Caco-2 (cell line): ENCODE measurements at regions not wholly inside any gene's neighbourhood (a gene's known extent, or its start where the extent isn't known, plus 50 kb on each side); places are given as distances from the start of the nearest gene placed in this dataset.

ENCODE experiments used
- BruUV-seq: library from RNA; stranded (reverse); fragments of 400-500 nt; replicated peaks from 2 replicates; lab custom pipeline; 2021; lab: Mats Ljungman, UMichigan
- CTCF ChIA-PET: fragments of 300-600 bp; sonication (Branson Sonifier 250); formaldehyde crosslinking; loops from one replicate; lab custom pipeline; 2022; ENCODE audit warnings: antibody characterized with exemption; lab: Charles Lee
- POLR2A ChIA-PET: fragments of 300-600 bp; sonication (Branson Sonifier 250); formaldehyde crosslinking; loops from one replicate; lab custom pipeline; 2022; ENCODE audit warnings: antibody characterized with exemption; lab: Charles Lee
- DNase-seq, 2 experiments: peaks; one replicate each; pipeline versions ENCODE4 v3.0.0 to v3.0.0-alpha.2; 2020 to 2022
- H3K27me3 ChIP-seq: replicated peaks from 2 replicates; pipeline ENCODE4 v1.6.0; 2011; ENCODE audit warnings: low read length; ENCODE audit not compliant: control insufficient read depth, insufficient read depth
- H3K36me3 ChIP-seq: 2 replicates; pipeline ENCODE4 v1.5.1; 2011; ENCODE audit warnings: low read length; ENCODE audit not compliant: control insufficient read depth, insufficient read depth
- H3K4me1 ChIP-seq: fragments of 250-450 bp; sonication (Bioruptor Pico); 2 replicates; pipeline ENCODE4 v1.5.1; 2020; ENCODE audit warnings: mild to moderate bottlenecking
- H3K4me3 ChIP-seq: 2 replicates; pipeline ENCODE4 v1.5.1; 2011; ENCODE audit warnings: low read depth, mild to moderate bottlenecking, control low read depth, low read length
- H3K9me3 ChIP-seq: fragments of 250-450 bp; sonication (Bioruptor Pico); 2 replicates; pipeline ENCODE4 v1.5.1; 2020; ENCODE audit warnings: mild to moderate bottlenecking, moderate library complexity
- H3K27ac Mint-ChIP-seq: one replicate; pipeline ENCODE4 v1.8.0; 2022; ENCODE audit warnings: mixed read lengths; ENCODE audit not compliant: unreplicated experiment
- H3K27me3 Mint-ChIP-seq: one replicate; pipeline ENCODE4 v1.8.0; 2022; ENCODE audit warnings: mixed read lengths; ENCODE audit not compliant: insufficient read depth, unreplicated experiment
- H3K36me3 Mint-ChIP-seq: one replicate; pipeline ENCODE4 v1.8.0; 2022; ENCODE audit warnings: mild to moderate bottlenecking, mixed read lengths; ENCODE audit not compliant: insufficient read depth, unreplicated experiment
- H3K4me1 Mint-ChIP-seq: one replicate; pipeline ENCODE4 v1.8.0; 2022; ENCODE audit warnings: low read depth, mixed read lengths; ENCODE audit not compliant: unreplicated experiment
- H3K4me3 Mint-ChIP-seq: one replicate; pipeline ENCODE4 v1.8.0; 2022; ENCODE audit warnings: mild to moderate bottlenecking, moderate library complexity, mixed read lengths; ENCODE audit not compliant: unreplicated experiment
- H3K9me3 Mint-ChIP-seq: one replicate; pipeline ENCODE4 v1.8.0; 2022; ENCODE audit warnings: mixed read lengths; ENCODE audit not compliant: unreplicated experiment
- CTCF ChIP-seq, 2 experiments: fragments of 200-600 bp in 1 of 2; IDR thresholded peaks; 1 replicate in 1 of 2; 2 replicates in 1 of 2; pipeline versions ENCODE4 v1.5.1 to v1.8.0; 2011 to 2022; ENCODE audit warnings: antibody characterized with exemption in 1 of 2, control low read depth in 1 of 2, inconsistent platforms in 1 of 2, low read depth in 1 of 2, low read length in 1 of 2, mild to moderate bottlenecking in 1 of 2, moderate library complexity in 1 of 2; ENCODE audit not compliant: insufficient read depth in 1 of 2, severe bottlenecking in 1 of 2, unreplicated experiment in 1 of 2
- intact Hi-C: fragments of 100-400 bp; cut with micrococcal nuclease; formaldehyde crosslinking; loops from one replicate; pipeline ENCODE4 v1.10.0; 2022; ENCODE audit not compliant: unreplicated experiment

GRCh38 chr20:50265245-50265946, 74.8 kb downstream of the CEBPB start:
- Mint-ChIP-seq H3K4me3 (no peak overlapping the region), H3K9me3 (no peaks in the 10 kb centered on the region), H3K36me3 (peaks cover 6% of the 10 kb centered on the region), H3K4me1 (peaks cover 23% of the 10 kb centered on the region), H3K27ac (peak overlapping the region; percentile 20), H3K27me3 (no peaks in the 10 kb centered on the region)
- ChIA-PET POLR2A (no interaction called here), CTCF (no interaction called here)
- no peaks in the 10 kb centered on the region for H3K36me3 ChIP-seq
- no peaks in the 10 kb centered on the region for H3K9me3 ChIP-seq
- H3K27me3 ChIP-seq, result no peaks in the 10 kb centered on the region
- no peak for TF ChIP-seq CTCF (IDR thresholded peaks at IDR 0.05; ENCODE audit: insufficient read depth in 1 of 2, low read depth in 1 of 2, low read length in 1 of 2, severe bottlenecking in 1 of 2, unreplicated experiment in 1 of 2)
- no peak for DNase-seq
- no peak overlapping the region for H3K4me3 ChIP-seq
- intact Hi-C loops, result no loop called here
- peaks cover 10% of the 10 kb centered on the region for H3K4me1 ChIP-seq
- BruUV-seq, result no TSS peak

GRCh38 chr20:50266293-50267040, 75.8 kb downstream of the CEBPB start:
- intact Hi-C loops, result no loop called here
- BruUV-seq, result no TSS peak

More at GRCh38 chr20:50266293-50267040, 75.8 kb downstream of the CEBPB start:
- no peaks in the 10 kb centered on the region for H3K27me3 Mint-ChIP-seq
- Histone ChIP-seq H3K4me1 (peaks cover 10% of the 10 kb centered on the region), H3K27me3 (no peaks in the 10 kb centered on the region), H3K9me3 (no peaks in the 10 kb centered on the region), H3K36me3 (no peaks in the 10 kb centered on the region), H3K4me3 (no peak overlapping the region)
- H3K36me3 Mint-ChIP-seq, result peaks cover 6% of the 10 kb centered on the region
- ChIA-PET CTCF (no interaction called here), POLR2A (no interaction called here)
- TF ChIP-seq CTCF (IDR thresholded peaks at IDR 0.05; ENCODE audit: insufficient read depth in 1 of 2, low read depth in 1 of 2, low read length in 1 of 2, severe bottlenecking in 1 of 2, unreplicated experiment in 1 of 2), result no peak
- no peak for DNase-seq
- peak overlapping the region; percentile 12 for H3K27ac Mint-ChIP-seq
- H3K4me3 Mint-ChIP-seq, result no peak overlapping the region
- H3K9me3 Mint-ChIP-seq, result no peaks in the 10 kb centered on the region
- H3K4me1 Mint-ChIP-seq, result peaks cover 23% of the 10 kb centered on the region
